GM19099 (cell line): ENCODE measurements at regions not wholly inside any gene's neighbourhood (a gene's known extent, or its start where the extent isn't known, plus 50 kb on each side); places are given as distances from the start of the nearest gene placed in this dataset.

Experiments
- POLR2A ChIP-seq: IDR thresholded peaks from 3 replicates; pipeline ENCODE4 v1.6.1; 2011; ENCODE audit warnings: low read depth; ENCODE audit not compliant: insufficient read length; ENCODE audit errors: extremely low read depth

DNA sequence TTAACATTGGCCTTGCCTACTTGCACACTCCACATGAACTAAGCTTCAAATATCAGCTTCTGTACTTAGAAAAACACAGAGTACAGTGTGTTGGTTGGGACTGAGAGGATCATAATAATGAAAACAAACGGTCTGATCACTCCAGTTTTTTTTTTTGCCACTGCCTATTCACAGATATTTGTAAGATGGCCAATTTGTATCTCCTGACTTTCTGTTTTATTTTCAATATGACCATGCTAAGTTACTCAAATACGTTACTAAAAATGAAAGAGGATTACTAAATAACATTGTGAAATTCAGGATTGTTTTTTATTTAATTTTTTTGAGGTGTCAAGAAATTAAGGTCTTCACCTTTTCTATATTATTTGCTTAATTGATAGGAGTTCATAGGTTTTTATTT is 595.1 kb downstream of the TUSC7 start:
- TF ChIP-seq POLR2A, result no peak

DNA sequence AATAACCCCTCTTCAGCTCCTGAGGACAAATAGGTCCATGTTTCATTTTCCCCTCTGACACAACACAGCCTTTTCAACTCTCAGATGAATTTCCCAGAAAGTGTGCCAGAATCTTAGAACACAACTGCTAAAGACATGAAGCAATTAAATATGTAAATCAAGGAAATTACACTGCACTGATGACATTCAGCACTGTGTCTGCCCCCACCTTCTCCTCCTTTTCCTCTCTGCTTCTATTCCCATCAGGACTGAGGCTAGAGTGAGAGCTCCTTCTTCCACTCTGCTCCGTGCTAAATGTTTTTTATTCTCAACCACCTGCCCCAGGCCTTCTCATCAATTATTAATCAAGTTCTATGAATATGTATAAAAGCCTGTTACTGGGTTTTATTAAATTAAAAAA is 596.1 kb downstream of the TUSC7 start:
- no peak for TF ChIP-seq POLR2A

- no peak for TF ChIP-seq POLR2A
Measured at GRCh38 chr3:117306299-117306698, 596.7 kb downstream of the TUSC7 start.

- no peak for TF ChIP-seq POLR2A
Measured at GRCh38 chr3:117308353-117308752, 598.8 kb downstream of the TUSC7 start.

DNA sequence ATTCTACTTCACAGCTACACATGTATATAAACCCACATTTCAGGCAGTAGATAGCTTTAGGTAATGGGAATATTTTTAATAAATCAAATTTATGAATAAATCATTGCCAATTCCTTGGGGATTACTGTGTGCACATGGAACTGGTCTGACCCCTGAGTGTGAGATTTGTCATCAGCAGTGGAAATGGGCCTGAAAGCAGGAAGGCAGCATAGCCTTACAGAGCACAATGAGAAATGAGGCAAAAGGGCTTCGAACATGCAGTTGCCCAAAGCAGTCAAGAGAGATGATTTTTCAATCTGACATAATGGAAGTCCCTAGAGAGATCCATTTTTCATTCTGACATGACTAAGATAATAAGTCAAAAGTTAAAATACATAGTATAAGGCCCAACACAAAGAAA is 599.2 kb downstream of the TUSC7 start:
- no peak for TF ChIP-seq POLR2A

DNA sequence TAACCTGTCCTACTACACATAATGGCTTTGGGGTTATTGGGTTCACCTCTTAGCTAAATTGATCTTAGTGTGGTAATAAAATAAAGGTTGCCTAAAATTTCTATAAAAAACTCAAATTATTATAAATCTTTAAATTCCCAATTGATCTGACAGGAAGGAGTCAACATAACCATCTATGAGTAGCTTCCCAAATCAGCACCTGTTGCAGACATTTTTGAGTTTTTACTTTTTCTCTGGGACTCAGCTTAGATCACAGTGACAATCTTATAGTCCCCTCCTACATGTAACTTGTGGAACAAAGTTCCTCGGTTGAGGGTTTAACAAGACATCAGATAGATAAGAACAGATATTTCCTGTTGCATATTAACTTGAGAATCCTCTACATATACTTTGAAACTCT is 601.0 kb downstream of the TUSC7 start:
- TF ChIP-seq POLR2A, result no peak

GRCh38 chr3:117314441-117315150 is 605.0 kb downstream of the TUSC7 start:
- no peak for TF ChIP-seq POLR2A

- TF ChIP-seq POLR2A, result no peak
Measured at GRCh38 chr3:117322866-117323265, 613.3 kb downstream of the TUSC7 start.

- no peak for TF ChIP-seq POLR2A
Measured at GRCh38 chr3:117346901-117347300, 637.3 kb downstream of the TUSC7 start.

- no peak for TF ChIP-seq POLR2A
Measured at GRCh38 chr3:117348884-117349283, 639.3 kb downstream of the TUSC7 start.

- TF ChIP-seq POLR2A, result no peak
Measured at GRCh38 chr3:117349566-117349965, 640.0 kb downstream of the TUSC7 start.

DNA sequence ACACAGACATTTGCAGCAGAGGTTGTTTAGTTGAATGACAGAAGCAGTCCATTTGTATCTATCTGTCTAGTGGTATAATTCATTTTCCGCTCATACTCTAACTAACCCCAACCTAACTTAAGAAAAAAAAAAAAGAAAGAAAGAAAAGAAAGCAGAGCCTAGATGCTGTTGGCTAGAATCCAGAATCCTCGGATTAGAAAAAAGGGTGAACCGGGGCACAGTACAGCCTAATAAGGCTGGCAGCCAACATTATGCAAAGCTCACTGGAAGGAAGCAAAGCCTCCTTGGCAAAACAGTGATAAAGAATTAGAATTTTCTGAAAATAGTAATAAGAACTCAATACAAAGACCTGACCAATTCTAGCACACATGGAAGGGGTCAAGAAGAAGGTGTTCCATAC is 640.8 kb downstream of the TUSC7 start:
- no peak for TF ChIP-seq POLR2A

DNA sequence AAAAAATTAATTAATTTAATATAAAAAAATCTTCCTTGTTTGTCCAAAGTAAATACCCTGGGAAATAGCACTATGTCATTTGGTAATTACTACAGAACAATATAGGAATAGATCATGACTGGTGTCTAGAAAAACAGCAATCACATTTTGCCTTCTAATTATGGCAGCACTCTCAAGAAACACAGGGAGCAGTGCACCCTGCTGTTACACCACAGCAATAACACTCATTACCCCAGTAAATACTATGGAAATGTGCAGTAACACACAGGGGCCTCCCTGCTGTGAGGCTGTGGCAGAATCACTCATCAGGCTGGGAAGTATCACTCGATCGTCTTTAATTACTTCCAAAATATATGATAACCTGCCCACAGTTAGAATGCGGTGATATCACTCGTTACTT is 646.0 kb downstream of the TUSC7 start:
- no peak for TF ChIP-seq POLR2A

DNA sequence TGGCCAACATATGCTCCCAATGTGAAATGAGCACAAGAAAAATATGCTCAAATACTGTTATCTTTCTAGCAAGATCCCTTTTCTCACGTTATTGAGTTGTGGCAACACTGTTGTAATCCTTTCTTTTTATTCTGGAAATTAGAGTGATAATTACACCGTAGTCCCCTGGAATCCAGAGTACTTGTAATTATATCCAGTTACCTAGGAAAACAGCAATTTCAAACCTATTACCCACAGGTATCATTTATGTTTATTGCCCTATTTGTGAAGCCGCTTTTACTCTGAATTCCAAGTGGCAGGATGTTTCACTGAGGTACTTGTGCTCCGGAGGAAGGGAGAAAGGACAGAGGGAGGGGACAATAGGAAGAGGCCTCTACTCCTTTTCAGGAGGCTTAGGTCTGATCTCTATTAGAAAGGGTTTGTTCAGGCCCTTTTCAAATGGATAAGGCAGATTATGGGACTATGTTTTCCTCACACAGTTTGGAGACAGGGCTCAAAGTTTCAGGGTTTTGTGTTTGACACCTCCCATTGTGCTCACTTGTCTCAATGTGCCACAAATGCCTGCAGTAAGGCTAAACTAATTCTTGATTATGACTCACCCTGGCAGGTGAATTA is 646.6 kb downstream of the TUSC7 start:
- no peak for TF ChIP-seq POLR2A

DNA sequence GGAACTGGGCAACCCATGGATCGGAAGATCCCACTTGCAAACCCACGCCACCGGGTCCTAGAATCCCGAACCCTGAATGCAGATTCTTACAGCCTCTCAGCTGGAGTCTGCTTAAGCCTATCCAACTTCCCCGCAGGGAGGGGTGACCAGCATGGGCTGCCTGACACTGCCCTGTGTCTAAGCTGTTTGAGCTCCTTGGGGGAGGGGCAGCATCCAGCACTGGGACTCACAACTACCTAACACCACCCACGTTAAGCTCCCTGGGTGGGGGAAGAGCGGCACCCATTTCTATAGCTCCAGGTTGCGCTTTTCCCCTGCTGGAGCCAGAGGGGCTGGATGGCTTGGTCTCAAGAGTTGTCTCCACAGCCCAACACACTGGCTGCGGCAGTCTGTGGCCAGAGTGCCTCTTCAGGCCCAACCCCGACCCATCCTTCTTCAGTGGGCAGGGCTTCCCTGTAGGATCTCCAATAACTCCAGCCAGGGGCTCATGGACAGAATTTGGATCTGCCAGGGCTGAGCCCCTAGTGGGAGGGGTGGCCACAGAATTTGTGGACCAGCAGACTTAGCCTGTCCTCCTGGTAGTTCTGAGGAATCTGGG is 649.2 kb downstream of the TUSC7 start:
- TF ChIP-seq POLR2A, result no peak

GRCh38 chr3:117366574-117366973 is 657.0 kb downstream of the TUSC7 start:
- TF ChIP-seq POLR2A, result no peak
